ENCODE measurements at regions not wholly inside any gene's neighbourhood (a gene's known extent, or its start where the extent isn't known, plus 50 kb on each side); places are given as distances from the start of the nearest gene placed in this dataset.

DNA sequence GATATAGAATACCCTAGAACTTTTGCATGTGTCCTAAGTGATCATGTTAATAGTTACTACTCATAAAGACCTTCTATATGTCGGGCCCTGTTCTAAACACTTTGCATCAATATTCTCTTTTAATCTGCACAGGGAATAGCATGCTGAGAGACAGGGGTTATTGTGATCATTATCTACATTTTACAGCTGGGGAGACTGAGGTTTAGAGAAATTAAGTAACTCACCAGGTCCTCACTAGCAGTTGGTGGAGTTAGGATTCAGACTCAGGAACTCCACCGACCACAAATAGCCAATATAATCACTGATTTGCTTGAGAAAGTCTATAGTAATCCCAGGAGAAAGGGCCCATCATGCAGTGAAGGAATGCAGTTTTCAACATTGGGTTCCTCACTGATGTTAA is 111.2 kb upstream of the ADO start:
- Mint-ChIP-seq H3K9me3 (peaks cover 3% of the 10 kb centered on the region), H3K36me3 (ENCODE audit: low read depth) (no peaks in the 10 kb centered on the region), H3K4me1 (peaks cover 10% of the 10 kb centered on the region), H3K27me3 (ENCODE audit: insufficient read depth) (no peaks in the 10 kb centered on the region), H3K27ac (no peak overlapping the region), H3K4me3 (no peak overlapping the region)
- H3K27me3 ChIP-seq (ENCODE audit: control insufficient read depth, insufficient read depth, low read length, poor library complexity, severe bottlenecking) = no peaks in the 10 kb centered on the region
- 93% methylated on average over 2 of the region's 2 CpGs; no CpG with 5 or more reads in 1 of the 2 experiments for WGBS, 2 experiments (ENCODE audit: insufficient coverage in 1 of 2, insufficient read length in 1 of 2)
- H3K36me3 ChIP-seq (ENCODE audit: control insufficient read depth, insufficient read depth, low read length) = no peaks in the 10 kb centered on the region
- H3K4me1 ChIP-seq (ENCODE audit: control insufficient read depth, insufficient read depth, low read length) = no peaks in the 10 kb centered on the region
- H3K27ac ChIP-seq (ENCODE audit: low read depth, low read length) = no peak overlapping the region
- peaks cover 5% of the 10 kb centered on the region for H3K9me3 ChIP-seq (ENCODE audit: control insufficient read depth, low read length)
- TF ChIP-seq, protein P1, sequence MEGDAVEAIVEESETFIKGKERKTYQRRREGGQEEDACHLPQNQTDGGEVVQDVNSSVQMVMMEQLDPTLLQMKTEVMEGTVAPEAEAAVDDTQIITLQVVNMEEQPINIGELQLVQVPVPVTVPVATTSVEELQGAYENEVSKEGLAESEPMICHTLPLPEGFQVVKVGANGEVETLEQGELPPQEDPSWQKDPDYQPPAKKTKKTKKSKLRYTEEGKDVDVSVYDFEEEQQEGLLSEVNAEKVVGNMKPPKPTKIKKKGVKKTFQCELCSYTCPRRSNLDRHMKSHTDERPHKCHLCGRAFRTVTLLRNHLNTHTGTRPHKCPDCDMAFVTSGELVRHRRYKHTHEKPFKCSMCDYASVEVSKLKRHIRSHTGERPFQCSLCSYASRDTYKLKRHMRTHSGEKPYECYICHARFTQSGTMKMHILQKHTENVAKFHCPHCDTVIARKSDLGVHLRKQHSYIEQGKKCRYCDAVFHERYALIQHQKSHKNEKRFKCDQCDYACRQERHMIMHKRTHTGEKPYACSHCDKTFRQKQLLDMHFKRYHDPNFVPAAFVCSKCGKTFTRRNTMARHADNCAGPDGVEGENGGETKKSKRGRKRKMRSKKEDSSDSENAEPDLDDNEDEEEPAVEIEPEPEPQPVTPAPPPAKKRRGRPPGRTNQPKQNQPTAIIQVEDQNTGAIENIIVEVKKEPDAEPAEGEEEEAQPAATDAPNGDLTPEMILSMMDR (conservative IDR thresholded peaks at IDR 0.05) = no peak
- no peak for DNase-seq
- H3K9ac ChIP-seq (ENCODE audit: extremely low read depth, low read length, poor library complexity, severe bottlenecking) = no peak overlapping the region
- no peak overlapping the region for H3K4me3 ChIP-seq (ENCODE audit: low read length)

DNA sequence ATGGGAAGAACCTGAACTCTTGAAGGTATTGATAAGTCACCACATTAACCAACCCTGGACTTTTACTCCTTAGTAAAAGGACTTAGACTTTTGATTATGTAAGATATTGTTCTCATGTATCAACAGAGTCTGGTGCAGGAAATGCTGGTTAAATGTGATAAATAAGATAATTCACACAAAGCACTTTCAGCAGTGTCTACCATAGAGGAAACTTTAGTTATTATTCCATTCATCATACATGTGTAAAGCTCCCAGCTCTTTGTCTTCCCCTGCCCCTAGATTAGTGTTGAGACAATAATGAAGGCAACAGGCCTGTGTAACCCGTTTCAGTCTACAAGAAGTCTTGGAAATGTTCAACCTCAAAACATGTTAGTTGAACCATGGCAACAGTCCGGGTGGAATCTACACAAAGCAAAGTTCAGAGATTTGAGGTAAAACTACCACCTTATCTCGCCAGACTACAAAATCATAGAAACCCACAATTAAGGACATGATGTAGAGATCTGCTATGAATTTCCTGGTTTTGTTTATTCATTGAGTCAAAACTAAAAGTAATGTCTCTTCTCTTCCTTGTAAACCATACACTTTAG is 109.9 kb upstream of the ADO start:
- no peak overlapping the region for H3K4me3 ChIP-seq (ENCODE audit: low read length)
- no peaks in the 10 kb centered on the region for H3K27me3 ChIP-seq (ENCODE audit: control insufficient read depth, insufficient read depth, low read length, poor library complexity, severe bottlenecking)
- Mint-ChIP-seq H3K27ac (no peak overlapping the region), H3K4me1 (peaks cover 7% of the 10 kb centered on the region), H3K36me3 (ENCODE audit: low read depth) (peaks cover 4% of the 10 kb centered on the region), H3K9me3 (peaks cover 16% of the 10 kb centered on the region), H3K27me3 (ENCODE audit: insufficient read depth) (no peaks in the 10 kb centered on the region), H3K4me3 (no peak overlapping the region)
- no peak for DNase-seq
- H3K27ac ChIP-seq (ENCODE audit: low read depth, low read length) = no peak overlapping the region
- TF ChIP-seq, protein P1 (conservative IDR thresholded peaks at IDR 0.05) = no peak
- H3K36me3 ChIP-seq (ENCODE audit: control insufficient read depth, insufficient read depth, low read length) = no peaks in the 10 kb centered on the region
- WGBS, 2 experiments (ENCODE audit: insufficient coverage in 1 of 2, insufficient read length in 1 of 2) = 84 to 85% methylated on average over 2 to 3 of the region's 3 CpGs
- H3K9ac ChIP-seq (ENCODE audit: extremely low read depth, low read length, poor library complexity, severe bottlenecking) = no peak overlapping the region
- no peaks in the 10 kb centered on the region for H3K4me1 ChIP-seq (ENCODE audit: control insufficient read depth, insufficient read depth, low read length)
- H3K9me3 ChIP-seq (ENCODE audit: control insufficient read depth, low read length) = peaks cover 18% of the 10 kb centered on the region

DNA sequence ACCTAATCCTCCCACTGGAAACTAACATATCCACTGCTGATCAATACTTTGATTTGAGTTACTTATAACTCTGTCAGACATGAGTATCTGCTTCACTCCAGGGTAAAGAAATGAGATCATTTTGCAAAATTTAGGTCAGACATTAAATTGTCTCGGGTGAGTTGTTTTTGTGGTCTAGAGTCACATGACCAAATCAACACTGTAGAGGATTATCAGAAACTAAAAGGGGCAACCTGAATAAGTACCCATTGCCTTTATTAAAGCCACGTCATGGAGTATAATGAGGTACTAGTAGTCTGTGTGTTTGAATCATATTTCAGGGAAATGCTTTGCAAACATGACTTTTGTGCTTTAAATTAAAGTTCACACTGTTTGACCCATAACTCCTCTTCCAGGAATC is 107.7 kb upstream of the ADO start:
- Mint-ChIP-seq H3K36me3 (ENCODE audit: low read depth) (peaks cover 4% of the 10 kb centered on the region), H3K27me3 (ENCODE audit: insufficient read depth) (no peaks in the 10 kb centered on the region), H3K9me3 (peaks cover 22% of the 10 kb centered on the region), H3K4me1 (peaks cover 6% of the 10 kb centered on the region), H3K27ac (no peak overlapping the region), H3K4me3 (no peak overlapping the region)
- DNase-seq = no peak
- H3K36me3 ChIP-seq (ENCODE audit: control insufficient read depth, insufficient read depth, low read length) = no peaks in the 10 kb centered on the region
- no peaks in the 10 kb centered on the region for H3K27me3 ChIP-seq (ENCODE audit: control insufficient read depth, insufficient read depth, low read length, poor library complexity, severe bottlenecking)
- no peak overlapping the region for H3K27ac ChIP-seq (ENCODE audit: low read depth, low read length)
- TF ChIP-seq, protein P1 (conservative IDR thresholded peaks at IDR 0.05) = no peak
- 88 to 100% methylated on average over 2 of the region's 2 CpGs for WGBS, 2 experiments (ENCODE audit: insufficient coverage in 1 of 2, insufficient read length in 1 of 2)
- H3K4me1 ChIP-seq (ENCODE audit: control insufficient read depth, insufficient read depth, low read length) = no peaks in the 10 kb centered on the region
- H3K9ac ChIP-seq (ENCODE audit: extremely low read depth, low read length, poor library complexity, severe bottlenecking) = no peak overlapping the region
- no peak overlapping the region for H3K4me3 ChIP-seq (ENCODE audit: low read length)
- peaks cover 22% of the 10 kb centered on the region for H3K9me3 ChIP-seq (ENCODE audit: control insufficient read depth, low read length)

Data from endodermal cell (in vitro differentiated cells).